Muscle of leg (tissue), 3 donors: ENCODE measurements at regions not wholly inside any gene's neighbourhood (a gene's known extent, or its start where the extent isn't known, plus 50 kb on each side); places are given as distances from the start of the nearest gene placed in this dataset.

Experiments used
- DNase-seq: peaks from one replicate; pipeline ENCODE4 v3.0.0; 2013
- H3K27ac ChIP-seq: one replicate; pipeline ENCODE4 v1.5.1; 2013; ENCODE audit warnings: mild to moderate bottlenecking, low read length, control low read depth
- H3K27me3 ChIP-seq: one replicate; pipeline ENCODE4 v1.6.1; 2013; ENCODE audit warnings: low read length; ENCODE audit not compliant: control insufficient read depth, insufficient read depth
- H3K36me3 ChIP-seq: one replicate; pipeline ENCODE4 v1.6.1; 2013; ENCODE audit warnings: low read length; ENCODE audit not compliant: control insufficient read depth, insufficient read depth
- H3K4me1 ChIP-seq: one replicate; pipeline ENCODE4 v1.6.1; 2013; ENCODE audit warnings: low read length; ENCODE audit not compliant: control insufficient read depth, insufficient read depth
- H3K4me3 ChIP-seq: one replicate; pipeline ENCODE4 v1.5.1; 2013; ENCODE audit warnings: low read length, control low read depth
- H3K9me3 ChIP-seq: replicated peaks from 2 replicates; pipeline ENCODE4 v1.6.1; 2013; ENCODE audit warnings: low read depth, low read length; ENCODE audit not compliant: control insufficient read depth
- WGBS: methylation state at CpG from one replicate; pipeline ENCODE4 v1.1.5; 2013; ENCODE audit warnings: missing lambda C conversion rate; ENCODE audit not compliant: insufficient coverage; 5-methylcytosine and 5-hydroxymethylcytosine counted together

- DNase-seq, result no peak
- Histone ChIP-seq H3K36me3 (no peaks in the 10 kb centered on the region), H3K9me3 (no peaks in the 10 kb centered on the region), H3K27ac (no peak overlapping the region), H3K4me1 (peaks cover 12% of the 10 kb centered on the region), H3K4me3 (no peak overlapping the region), H3K27me3 (peaks cover 2% of the 10 kb centered on the region)
- WGBS, result 90% methylated on average over 2 of the region's 3 CpGs
These were observed 279.1 kb downstream of the FAM43A start for GRCh38 chr3:194964809-194965208.

GRCh38 chr3:194967151-194968117 is 281.8 kb downstream of the FAM43A start:
- 25% methylated on average over 14 of the region's 17 CpGs for WGBS
- H3K36me3 ChIP-seq, result no peaks in the 10 kb centered on the region
- peaks cover 3% of the 10 kb centered on the region for H3K9me3 ChIP-seq
- H3K27ac ChIP-seq, result peak overlapping the region; percentile 61
- no peak overlapping the region for H3K4me3 ChIP-seq
- peak; percentile 91 for DNase-seq
- H3K4me1 ChIP-seq, result peaks cover 12% of the 10 kb centered on the region
- H3K27me3 ChIP-seq, result peaks cover 2% of the 10 kb centered on the region

- peaks cover 12% of the 10 kb centered on the region for H3K4me1 ChIP-seq
- no peak for DNase-seq
- no CpG with 5 or more reads among the region's 4 CpGs for WGBS
- no peak overlapping the region for H3K27ac ChIP-seq
- H3K27me3 ChIP-seq, result peaks cover 2% of the 10 kb centered on the region
- H3K36me3 ChIP-seq, result no peaks in the 10 kb centered on the region
- peaks cover 3% of the 10 kb centered on the region for H3K9me3 ChIP-seq
- no peak overlapping the region for H3K4me3 ChIP-seq
These were observed 284.4 kb downstream of the FAM43A start for GRCh38 chr3:194970066-194970465.

DNA sequence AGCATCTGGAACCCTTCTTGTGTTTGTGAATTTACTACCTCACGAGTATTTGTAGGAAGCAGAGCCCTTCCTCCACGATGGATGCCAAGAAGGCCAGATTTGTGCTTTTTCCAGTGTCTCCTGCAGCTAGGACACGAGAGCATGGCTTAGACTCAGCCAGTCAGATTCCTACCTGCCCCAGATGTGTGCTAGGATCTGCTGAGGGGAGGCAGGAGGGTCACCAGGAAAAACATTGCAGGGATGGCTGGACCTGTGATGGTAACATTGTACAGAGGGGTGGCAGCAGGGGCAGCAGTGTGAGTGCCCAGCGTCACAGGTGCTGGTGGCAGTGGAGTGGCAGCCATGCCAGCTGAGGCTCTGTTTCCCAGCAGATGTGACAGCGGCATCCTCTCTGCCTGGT is 285.3 kb downstream of the FAM43A start:
- WGBS, result 71% methylated on average over 4 of the region's 5 CpGs
- no peaks in the 10 kb centered on the region for H3K36me3 ChIP-seq
- peaks cover 12% of the 10 kb centered on the region for H3K4me1 ChIP-seq
- peaks cover 3% of the 10 kb centered on the region for H3K9me3 ChIP-seq
- no peak overlapping the region for H3K27ac ChIP-seq
- H3K27me3 ChIP-seq, result peaks cover 3% of the 10 kb centered on the region
- no peak overlapping the region for H3K4me3 ChIP-seq
- DNase-seq, result no peak

DNA sequence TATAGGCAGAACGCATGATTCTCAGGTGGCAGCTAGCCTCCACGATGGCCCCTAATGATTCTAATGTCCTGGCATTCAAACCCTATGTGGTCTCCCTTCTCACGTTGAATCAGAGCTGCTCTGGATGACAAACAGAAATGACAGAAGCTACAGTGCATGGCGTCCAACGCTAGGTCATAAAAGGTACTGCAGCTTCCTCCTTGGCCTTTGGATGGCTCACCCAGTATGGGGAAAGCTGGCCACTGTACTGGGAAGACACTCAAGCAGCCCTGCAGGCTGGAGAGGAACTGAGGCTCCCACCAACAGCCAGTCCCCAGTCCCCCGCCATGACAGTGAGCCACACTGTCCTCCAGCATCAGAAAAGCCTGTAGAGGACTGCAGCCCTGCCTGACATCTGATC is 286.3 kb downstream of the FAM43A start:
- no peaks in the 10 kb centered on the region for H3K36me3 ChIP-seq
- WGBS, result 85% methylated on average over 5 of the region's 6 CpGs
- H3K4me3 ChIP-seq, result no peak overlapping the region
- DNase-seq, result no peak
- peaks cover 4% of the 10 kb centered on the region for H3K27me3 ChIP-seq
- H3K9me3 ChIP-seq, result peaks cover 3% of the 10 kb centered on the region
- no peak overlapping the region for H3K27ac ChIP-seq
- peaks cover 8% of the 10 kb centered on the region for H3K4me1 ChIP-seq

GRCh38 chr3:194972641-194973040 is 287.0 kb downstream of the FAM43A start:
- Histone ChIP-seq H3K27me3 (peaks cover 4% of the 10 kb centered on the region), H3K4me1 (peaks cover 4% of the 10 kb centered on the region), H3K36me3 (no peaks in the 10 kb centered on the region), H3K4me3 (no peak overlapping the region), H3K27ac (no peak overlapping the region), H3K9me3 (peaks cover 3% of the 10 kb centered on the region)
- no peak for DNase-seq
- WGBS, result 69% methylated on average over 6 of the region's 6 CpGs

DNA sequence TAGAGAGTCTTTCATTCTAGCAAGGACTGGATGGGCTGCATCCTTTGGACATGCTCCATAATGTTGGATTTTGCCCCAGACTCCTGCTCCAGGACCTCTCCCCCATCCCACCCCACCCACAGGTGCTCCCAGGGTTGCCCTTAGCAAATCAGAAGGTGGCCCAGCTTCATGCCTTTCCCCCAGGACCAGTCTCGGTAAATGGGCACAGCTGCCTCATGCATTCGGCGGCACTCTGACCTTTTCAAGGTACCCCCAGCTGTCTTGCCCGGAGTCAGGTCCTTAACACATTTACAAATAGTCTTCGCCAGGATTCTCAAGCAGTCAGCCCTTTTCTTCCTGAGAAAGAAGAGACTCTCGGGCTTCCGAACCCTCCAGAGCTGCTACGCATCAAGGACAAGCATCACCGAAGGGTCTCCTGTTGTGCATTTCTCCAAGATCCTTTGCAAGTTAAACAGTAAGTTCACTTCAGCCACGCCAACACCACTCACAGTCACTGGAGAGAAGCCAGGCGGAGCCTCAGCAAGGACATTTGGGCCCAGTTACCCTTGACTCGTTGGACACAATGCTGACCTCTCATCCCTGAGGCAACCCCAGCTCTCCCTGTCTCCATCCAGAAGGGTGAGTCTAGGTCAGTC is 287.8 kb downstream of the FAM43A start:
- 78% methylated on average over 12 of the region's 12 CpGs for WGBS
- Histone ChIP-seq H3K27me3 (peaks cover 4% of the 10 kb centered on the region), H3K36me3 (no peaks in the 10 kb centered on the region), H3K9me3 (peaks cover 3% of the 10 kb centered on the region), H3K4me1 (no peaks in the 10 kb centered on the region), H3K4me3 (no peak overlapping the region), H3K27ac (no peak overlapping the region)
- DNase-seq, result no peak

DNA sequence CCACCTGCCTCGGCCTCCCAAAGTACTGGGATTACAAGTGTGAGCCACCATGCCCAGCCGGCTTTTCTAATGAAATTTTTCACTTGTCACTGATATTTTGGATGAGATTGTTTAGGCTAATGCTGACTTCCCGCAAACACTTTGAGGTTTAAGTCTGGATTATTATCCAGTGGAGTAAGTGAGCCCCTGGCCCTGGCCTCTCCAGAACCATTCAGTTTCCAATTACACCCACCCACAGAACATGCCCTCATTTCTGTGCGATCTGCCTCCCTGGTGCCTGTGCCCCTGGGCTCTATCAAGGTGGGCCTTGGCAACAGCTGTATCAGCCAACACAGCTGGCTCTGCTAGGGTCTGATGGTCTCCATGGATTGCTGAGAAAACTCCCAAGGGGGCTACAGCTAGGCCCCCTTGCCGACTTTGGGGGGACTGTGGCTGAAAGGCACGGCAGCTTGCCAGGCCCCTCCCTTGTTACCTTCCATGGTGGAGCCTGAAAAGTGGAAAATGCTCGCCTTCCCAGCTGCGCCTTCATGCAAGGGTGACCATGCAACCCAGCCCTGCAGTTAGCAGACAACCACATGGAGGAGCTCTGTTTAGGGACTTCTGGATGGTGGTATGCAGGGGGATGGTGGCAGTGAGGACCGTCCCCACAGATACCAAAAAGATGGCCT is 288.9 kb downstream of the FAM43A start:
- Histone ChIP-seq H3K9me3 (peaks cover 3% of the 10 kb centered on the region), H3K4me1 (no peaks in the 10 kb centered on the region), H3K4me3 (no peak overlapping the region), H3K27ac (no peak overlapping the region), H3K27me3 (peaks cover 4% of the 10 kb centered on the region), H3K36me3 (no peaks in the 10 kb centered on the region)
- WGBS, result 80% methylated on average over 7 of the region's 9 CpGs
- DNase-seq, result no peak

- H3K27me3 ChIP-seq, result peaks cover 4% of the 10 kb centered on the region
- DNase-seq, result no peak
- H3K36me3 ChIP-seq, result no peaks in the 10 kb centered on the region
- no peak overlapping the region for H3K4me3 ChIP-seq
- 79% methylated on average over 5 of the region's 5 CpGs for WGBS
- H3K4me1 ChIP-seq, result no peaks in the 10 kb centered on the region
- no peaks in the 10 kb centered on the region for H3K9me3 ChIP-seq
- H3K27ac ChIP-seq, result no peak overlapping the region
These were observed 290.4 kb downstream of the FAM43A start for GRCh38 chr3:194976049-194976451.

GRCh38 chr3:194976874-194977273 is 291.2 kb downstream of the FAM43A start:
- H3K36me3 ChIP-seq, result no peaks in the 10 kb centered on the region
- no peaks in the 10 kb centered on the region for H3K4me1 ChIP-seq
- peaks cover 4% of the 10 kb centered on the region for H3K27me3 ChIP-seq
- no peak for DNase-seq
- no peaks in the 10 kb centered on the region for H3K9me3 ChIP-seq
- H3K4me3 ChIP-seq, result no peak overlapping the region
- no peak overlapping the region for H3K27ac ChIP-seq
- 69% methylated on average over 2 of the region's 7 CpGs for WGBS
